DMS79 (cell line): ENCODE measurements at regions not wholly inside any gene's neighbourhood (a gene's known extent, or its start where the extent isn't known, plus 50 kb on each side); places are given as distances from the start of the nearest gene placed in this dataset.

Experiments
- DNase-seq: peaks from one replicate; lab custom pipeline; 2025; lab: John Stamatoyannopoulos, UW

DNA sequence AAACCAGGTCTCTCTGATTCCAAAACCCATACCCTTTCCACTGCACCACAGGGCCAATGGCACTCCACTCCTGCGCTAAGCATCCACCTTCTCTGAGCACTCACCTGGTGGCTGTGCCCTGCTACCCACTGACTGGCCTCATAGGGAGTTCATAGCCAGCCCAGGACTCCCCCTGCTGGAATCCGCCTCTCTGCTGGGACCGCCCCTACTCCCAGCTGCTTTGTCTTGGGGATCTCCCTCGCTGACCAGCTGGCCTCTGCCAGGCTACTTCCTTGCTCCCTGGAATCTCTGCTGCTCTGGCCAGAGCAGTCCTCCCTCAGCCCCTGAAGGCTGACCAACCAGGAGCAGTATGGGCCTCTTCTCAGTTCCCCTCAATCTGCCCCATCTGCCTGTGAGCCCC, 129.7 kb downstream of the FAXC start:
- no peak for DNase-seq

- no peak for DNase-seq
Measured at GRCh38 chr6:99216959-99217358, 132.5 kb downstream of the FAXC start.

DNA sequence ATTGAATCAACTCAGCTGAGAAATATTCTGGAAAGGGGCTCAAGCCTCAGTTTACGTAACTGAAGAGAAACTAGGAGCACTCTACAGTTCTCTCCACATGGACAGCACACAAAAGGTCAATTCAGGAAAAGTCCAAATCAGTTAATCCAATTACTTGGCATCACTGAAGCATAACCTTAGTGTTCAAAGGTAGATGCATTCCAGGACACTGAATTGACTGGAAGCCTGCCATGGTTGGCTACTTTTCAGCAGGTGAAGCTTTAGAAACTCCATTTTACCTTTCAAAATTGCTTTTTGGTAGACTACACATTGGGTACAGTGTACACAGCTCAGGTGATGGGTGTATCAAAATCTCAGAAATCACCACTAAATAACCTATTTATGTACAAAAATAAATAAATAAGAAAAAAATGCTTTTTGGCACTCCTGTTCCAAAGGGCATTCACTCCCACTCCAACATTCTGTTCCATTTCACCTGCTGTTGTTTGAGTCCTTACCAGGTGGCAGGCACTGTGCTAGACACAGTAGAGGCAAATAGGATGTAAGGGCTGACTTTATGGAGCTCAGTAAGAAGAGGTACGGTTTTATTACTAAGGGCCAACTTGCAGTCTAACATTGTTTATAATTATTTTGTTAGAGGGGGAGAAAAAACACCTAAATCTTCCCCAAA, 153.4 kb downstream of the FAXC start:
- DNase-seq = no peak

GRCh38 chr6:99192561-99192960, 156.9 kb downstream of the FAXC start:
- no peak for DNase-seq

DNA sequence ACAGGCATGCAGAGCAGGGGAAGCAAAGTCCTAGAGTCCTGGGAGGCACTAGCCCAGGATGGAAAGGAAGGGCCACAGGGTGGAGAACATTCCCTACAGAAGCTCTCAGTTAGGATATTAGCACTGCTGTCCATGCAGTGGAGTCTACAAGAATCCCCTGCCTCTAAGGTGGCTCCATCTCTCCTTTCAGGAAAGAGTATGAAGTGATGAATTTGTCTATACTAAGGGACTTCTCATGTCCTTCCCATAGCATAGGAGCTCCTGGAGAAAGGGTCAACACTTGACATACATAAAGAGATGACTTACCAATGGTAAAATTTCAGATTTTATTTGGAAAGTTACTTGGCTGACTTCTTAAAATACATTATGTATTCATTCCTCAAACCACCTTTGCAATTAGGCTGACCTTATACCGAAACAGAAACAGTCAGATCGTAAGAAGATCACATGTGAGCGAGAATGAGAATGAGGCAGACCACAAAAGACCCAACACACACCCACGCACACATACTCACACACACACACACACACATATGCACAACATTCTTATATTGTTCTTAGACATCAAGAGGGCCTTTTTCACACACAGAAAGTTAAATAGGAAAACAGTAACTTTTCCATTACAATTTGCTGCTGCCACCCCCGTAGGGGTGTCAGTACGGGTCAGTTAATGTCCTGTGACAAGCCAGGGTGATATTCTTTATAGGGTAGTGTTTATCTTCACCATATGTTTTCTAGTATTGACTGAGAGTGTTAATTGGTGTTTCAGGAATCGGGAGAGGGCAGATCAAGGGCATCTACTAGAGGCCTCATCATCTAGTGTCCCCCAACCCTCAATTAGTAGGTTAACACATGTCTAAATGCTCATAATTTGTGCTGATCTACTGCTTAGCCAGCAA, 159.4 kb downstream of the FAXC start:
- no peak for DNase-seq

DNA sequence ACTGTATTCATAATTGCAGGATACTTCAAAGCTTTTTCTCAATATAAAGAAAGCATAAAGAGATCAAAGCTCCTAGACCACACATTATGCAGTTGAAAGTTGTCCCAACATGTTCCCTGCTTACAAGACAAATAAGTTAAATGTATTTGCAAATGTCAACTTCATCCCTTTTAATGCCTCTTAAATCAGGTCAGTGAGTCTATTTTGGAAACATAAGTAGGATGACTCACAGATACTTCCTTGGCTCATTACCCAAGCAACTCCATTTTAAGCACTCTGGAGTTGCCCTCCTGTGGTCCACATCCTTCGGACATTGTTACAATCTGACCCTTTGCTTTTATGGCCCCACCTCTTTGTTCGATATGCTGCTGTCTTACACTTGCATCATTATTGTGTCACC, 162.0 kb downstream of the FAXC start:
- DNase-seq = peak; percentile 81

GRCh38 chr6:99186417-99186816, 163.1 kb downstream of the FAXC start:
- DNase-seq = no peak

- peak; percentile 67 for DNase-seq
Measured at GRCh38 chr6:99185525-99185924, 163.9 kb downstream of the FAXC start.

GRCh38 chr6:99184696-99185095, 164.8 kb downstream of the FAXC start:
- no peak for DNase-seq

DNA sequence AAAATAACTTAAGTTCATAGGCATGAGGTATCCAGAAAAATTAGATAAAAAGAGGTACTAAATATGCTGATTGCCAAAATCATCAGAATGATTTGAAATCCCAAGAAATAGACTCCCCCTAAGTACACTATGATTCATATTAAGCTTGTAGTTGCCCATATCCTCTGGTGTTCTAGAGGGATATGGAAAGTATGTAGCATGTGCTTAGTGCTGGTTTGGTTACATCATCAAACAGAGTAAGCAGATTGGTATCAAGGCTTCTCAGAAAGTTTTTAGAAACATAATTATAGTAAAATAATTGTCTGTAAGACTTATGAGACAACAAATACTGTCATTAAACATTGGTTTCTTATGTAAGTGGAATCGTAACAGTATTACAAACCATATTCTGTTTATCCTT, 166.4 kb downstream of the FAXC start:
- no peak for DNase-seq

GRCh38 chr6:99181174-99181573, 168.3 kb downstream of the FAXC start:
- no peak for DNase-seq

DNA sequence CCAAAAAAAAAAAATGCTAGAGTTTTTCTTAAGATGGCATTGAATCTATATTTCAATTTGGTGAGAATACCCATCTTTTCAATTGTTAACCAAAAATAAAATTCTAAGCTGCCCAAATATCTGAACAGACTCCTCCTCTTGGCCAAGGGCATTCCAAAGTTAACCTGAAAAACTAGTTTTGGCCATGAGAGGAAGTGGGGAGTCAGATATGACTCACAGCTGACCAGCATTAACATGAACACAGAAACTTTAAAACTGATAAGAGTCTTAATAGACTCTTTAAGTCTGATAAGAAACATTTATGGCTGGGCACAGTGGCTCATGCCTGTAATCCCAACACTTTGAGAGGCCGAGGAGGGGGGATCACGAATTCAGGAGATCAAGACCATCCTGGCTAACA, 171.3 kb downstream of the FAXC start:
- no peak for DNase-seq

- DNase-seq = no peak
Measured at GRCh38 chr6:99177736-99178135, 171.7 kb downstream of the FAXC start.

- no peak for DNase-seq
Measured at GRCh38 chr6:99165838-99166237, 183.6 kb downstream of the FAXC start.

DNA sequence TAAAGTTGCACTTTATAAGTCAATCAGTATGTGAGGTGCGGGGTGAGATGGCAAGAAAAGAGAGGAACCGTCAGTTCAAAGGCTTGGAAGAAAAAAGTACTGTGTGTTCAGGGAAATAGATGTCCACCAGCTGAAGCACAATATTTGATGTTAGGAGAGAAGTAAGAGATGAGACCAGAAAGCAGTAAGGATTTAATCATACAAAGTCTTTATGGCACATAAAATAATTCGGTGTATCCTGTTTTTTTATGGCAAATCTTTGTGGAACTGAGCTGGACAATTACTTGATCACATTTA, 197.2 kb downstream of the FAXC start:
- DNase-seq = no peak

- DNase-seq = no peak
Measured at GRCh38 chr6:99151634-99152346, 197.7 kb downstream of the FAXC start.

DNA sequence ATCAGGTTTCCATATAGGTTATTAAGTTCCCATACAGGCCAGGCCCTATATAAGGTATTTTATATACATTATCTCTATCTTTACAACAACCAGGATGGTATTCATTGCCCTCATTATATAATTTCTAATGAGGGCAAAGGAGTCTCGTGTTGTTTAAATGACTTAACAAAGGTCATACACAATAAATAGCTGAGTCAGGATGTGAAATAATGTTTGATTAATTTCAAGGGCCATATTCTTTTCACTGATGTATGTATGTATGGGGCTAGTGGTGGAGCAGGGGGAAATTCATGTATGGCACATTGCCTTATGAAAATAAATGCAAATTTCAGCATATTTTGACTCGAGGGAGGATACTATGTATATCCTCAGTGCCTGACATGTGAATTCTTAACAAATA, 200.7 kb downstream of the FAXC start:
- no peak for DNase-seq

GRCh38 chr6:99148111-99148510, 200.4 kb upstream of the FBXL4 start:
- DNase-seq = no peak

GRCh38 chr6:99147206-99147605, 199.5 kb upstream of the FBXL4 start:
- no peak for DNase-seq

DNA sequence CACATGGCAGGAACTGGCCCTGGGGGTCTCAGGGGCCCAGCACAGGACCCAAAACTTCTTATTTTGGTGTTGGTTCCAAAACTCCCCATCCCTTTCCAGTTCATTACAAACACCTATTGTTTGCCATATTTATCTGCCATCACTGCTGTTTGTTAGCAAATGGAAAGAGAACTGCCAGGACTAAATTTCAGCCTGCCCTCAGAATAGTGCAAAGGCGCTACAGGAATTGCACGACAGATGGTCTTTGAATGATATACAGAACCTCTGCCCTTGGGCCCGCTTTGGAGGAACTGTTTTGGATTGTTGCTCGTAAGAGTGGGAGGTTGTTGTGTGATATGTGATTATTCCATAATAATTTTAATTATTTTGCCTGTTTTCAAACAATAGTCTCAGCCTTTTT, 199.0 kb upstream of the FBXL4 start:
- no peak for DNase-seq

GRCh38 chr6:99145738-99146137, 198.0 kb upstream of the FBXL4 start:
- DNase-seq = no peak

DNA sequence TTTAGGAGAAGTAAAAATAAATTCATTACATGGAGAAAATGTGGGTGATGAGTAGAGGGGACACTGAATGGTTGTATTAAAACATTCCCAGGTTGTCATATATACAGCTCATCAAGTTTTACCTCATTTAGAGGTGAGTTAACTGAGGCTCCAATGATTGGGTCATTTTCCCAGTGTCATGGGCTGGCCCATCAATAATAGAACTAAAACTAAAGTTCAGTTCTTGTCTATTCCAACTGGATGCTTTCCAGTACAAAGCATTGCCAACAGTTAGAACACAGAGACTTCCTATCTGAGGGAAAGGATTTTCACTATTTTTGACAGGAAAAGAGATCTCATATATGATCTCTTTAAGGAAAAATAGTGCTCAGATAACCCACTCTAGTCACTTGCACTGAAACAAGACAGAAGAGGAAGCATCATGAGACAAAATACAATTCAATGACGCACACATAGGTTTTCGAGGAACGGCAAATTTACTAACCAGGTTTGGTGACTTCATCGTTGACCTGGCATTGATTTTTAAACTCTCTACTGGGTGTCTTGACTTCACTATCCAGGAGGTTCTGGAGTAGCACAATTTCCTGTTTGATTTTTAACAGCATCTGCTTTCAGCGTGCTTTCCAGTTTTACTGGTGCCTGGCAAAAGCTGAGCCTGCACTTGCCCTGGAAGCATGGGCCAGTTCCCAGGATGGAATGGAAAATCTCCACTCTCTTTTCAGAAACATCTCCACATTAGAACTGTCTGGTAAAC, 195.5 kb upstream of the FBXL4 start:
- DNase-seq = no peak
